HG03045 (cell line): ENCODE measurements at regions not wholly inside any gene's neighbourhood (a gene's known extent, or its start where the extent isn't known, plus 50 kb on each side); places are given as distances from the start of the nearest gene placed in this dataset.
"Not testable (repeated sequence)": the region's sequence is repeated elsewhere in the genome, so short reads cannot be mapped to it uniquely, and the experiment has no call there.

Experiments used
- ATAC-seq: cut with Tn5 transposase; IDR thresholded peaks from one replicate; pipeline ENCODE4 v1.9.1; 2021; ENCODE audit warnings: mild to moderate bottlenecking, moderate library complexity; ENCODE audit not compliant: unreplicated experiment

DNA sequence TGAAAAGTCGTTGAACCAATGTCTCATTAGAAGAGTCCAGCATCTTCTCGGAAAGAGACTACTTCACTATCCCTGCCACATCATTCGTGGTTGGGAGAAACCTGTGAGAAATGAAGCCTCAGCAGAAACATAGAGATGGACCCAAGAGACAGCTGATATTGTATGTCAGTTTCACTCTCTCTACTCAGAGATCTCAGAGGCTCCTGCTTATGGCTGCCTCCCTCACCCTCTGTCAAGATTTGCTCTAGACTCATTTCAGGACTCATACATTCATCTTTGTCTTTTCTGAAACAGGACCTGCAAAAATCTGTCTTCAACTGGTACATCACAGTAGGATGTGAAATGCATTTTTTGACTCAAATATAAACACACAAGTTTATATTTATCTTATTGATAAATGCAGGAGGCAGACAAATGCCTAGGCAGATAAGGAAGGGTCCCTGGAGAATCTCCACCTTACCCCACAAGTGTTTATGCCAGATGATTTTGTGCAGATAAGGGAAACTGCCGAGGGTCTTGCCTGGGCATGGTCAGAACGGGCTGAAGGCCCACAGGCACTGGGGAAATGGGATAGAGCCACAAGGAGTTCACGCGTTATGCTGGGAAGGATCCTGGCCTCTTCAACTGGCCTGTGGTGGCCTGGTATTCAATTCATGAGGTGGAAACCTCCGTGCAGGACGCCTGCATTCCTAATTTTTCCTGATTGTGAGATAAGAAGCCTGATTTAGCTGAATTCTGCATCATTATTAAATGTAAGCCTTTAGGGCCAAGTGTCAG is 1834.0 kb upstream of the PCDH20 start:
- ATAC-seq = no peak

DNA sequence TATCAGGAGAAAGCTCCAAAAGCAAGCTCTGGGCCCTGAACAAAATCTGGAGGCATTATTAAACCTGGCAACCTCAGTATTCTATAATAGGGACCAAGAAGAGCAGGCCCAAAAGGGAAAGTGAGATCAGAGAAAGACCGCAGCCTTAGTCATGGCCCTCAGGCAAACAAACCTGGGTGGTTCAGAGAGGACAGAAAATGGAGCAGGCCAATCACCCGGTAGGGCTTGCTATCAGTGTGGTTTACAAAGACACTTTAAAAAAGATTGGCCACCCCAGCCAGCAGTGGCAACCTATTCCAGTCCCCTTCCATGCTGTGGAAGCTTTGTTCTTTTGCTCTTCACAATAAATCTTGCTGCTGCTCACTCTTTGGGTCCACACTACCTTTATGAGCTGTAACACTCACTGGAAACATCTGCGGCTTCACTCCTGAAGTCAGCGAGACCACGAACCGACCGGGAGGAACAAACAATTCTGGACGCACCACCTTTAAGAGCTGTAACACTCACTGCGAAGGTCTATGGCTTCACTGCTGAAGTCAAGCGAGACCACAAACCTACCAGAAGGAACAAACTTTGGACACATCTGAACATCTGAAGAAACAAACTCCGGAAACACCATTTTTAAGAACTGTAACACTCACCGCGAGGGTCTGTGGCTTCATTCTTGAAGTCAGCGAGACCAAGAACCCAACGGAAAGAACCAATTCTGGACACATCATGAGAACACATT is 1821.2 kb upstream of the PCDH20 start:
- ATAC-seq = not testable (repeated sequence)

DNA sequence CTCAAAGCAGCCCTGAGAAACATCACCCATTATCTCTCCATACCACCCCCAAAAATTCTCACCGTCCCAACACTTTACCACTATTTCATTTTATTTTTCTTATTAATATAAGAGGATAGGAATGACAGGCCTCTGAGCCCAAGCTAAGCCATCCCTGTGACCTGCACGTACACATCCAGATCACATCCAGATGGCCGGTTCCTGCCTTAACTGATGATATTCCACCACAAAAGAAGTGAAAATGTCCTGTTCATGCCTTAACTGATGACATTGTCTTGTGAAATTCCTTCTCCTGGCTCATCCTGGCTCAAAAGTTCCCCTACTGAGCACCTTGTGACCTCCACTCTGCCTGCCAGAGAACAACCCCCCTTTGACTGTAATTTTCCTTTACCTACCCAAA is 1802.9 kb upstream of the PCDH20 start:
- ATAC-seq = not testable (repeated sequence)

DNA sequence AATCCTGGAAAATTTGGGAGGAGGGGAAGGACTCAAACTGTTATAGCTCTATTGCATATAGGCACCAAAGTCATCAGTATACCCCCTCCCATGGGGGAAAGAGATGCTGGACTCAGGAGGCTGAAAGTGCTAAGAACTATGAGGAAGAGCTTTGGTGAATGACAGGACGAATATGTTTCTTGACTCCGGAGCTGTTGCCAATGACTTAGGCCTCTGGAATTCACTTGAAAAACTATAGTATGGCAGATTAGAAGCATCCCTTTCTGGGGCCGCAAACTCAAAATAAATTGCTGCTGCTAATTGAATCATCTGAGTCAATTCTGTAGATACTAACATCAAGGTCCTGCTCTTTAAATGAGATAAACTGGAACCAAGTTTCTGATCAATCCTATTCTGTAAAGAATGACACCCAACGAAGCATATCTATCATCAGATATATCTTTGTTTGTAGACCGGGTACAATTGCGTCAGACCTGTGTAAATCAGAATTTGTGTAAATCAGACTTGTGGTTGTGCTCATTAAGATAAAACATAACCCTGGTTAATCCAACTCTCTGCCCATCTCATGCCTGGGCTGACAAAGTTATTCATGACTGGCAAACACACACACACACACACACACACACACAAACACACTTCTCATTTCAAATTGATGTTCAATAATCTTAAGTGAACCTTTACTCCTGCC is 1793.8 kb upstream of the PCDH20 start:
- no peak for ATAC-seq

DNA sequence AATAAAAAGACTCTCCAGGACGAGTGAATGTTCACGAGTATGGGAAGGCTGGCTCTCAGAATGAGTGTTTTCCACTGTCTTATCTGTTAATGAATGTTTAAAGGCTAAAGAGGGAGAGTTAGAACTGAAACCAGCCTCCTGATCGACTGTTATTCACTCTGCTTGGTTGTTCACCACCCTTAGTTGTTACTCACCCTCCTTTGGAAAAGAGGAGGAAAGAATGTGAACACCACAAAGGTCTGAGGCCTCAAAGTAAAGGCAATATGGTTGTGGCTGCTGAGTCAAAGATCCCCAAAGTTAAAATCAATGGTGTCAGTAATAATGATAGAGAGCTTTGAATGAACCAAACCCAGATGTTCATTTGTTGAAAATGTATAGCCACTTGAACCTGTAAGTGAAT is 1793.2 kb upstream of the PCDH20 start:
- no peak for ATAC-seq

DNA sequence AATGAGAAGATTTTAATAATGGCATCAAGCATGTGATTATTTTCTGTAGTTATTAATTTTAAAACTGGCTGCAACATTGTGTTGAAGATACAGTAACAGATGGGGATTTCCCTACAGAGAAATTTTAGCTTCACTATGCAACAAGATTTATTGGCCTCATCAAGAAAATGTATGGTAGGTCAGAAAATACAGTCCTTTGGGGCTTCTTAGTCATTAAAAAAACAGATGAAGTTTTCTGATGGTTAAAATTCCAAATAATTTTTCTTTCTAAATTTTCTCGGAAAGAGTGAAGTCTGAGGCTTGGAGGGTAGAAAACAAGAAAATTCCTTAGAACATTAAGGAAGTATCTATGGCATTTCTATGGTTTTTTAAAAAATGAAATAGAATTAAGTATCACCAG is 1790.8 kb upstream of the PCDH20 start:
- no peak for ATAC-seq

DNA sequence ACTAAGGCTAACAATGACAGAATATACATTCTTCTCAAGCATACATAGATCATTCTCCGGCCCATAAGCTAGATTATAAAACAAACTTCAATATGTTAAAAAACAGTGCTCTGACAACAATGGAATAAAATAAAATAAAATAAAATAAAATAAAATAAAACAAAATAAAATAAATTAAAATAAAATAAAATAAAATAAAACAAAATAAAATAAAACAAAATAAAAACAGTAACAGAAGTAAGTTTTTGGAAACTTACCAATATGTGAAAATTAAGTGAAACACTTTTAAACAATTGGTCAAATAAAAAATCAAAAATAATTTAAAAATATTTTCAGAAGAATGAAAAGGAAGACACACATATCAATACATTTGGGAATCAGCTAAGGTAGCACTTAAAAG is 1785.8 kb upstream of the PCDH20 start:
- no peak for ATAC-seq

DNA sequence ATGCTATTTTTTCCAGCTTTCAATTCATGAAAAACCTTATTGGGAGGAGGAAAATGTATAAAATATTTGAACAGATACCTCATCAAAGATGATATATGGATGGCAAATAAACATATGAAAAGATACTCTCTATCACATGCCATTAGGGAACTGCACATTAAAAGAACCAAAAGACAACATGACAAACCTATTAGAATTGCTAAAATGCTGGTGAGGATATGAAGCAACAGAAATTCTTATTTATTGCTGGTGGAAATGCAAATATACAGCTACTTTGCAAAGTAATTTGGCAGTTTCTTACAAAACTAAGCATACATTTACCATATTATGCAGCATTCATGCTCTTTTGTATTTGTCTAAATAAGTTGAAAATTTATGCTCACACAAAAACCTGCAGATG is 1783.9 kb upstream of the PCDH20 start:
- no peak for ATAC-seq

DNA sequence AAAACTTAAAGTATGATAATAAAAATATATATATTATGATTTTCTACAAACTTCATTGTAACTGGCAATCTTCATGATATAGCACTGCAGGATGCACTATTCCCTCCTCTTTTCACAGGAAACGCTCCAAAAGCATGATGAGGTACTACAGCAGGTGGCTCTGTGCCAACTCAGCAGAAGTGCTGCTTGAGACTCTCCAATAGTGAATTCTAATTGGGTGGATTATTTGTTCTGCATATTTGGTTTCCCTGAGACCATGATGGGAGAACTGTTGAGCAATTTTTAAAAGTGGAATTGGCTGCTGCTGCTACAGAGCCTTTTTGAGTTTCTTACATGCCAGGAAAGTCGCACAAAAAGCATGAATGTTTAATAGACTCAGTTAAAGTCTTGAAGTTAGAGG is 1782.4 kb upstream of the PCDH20 start:
- ATAC-seq = no peak

DNA sequence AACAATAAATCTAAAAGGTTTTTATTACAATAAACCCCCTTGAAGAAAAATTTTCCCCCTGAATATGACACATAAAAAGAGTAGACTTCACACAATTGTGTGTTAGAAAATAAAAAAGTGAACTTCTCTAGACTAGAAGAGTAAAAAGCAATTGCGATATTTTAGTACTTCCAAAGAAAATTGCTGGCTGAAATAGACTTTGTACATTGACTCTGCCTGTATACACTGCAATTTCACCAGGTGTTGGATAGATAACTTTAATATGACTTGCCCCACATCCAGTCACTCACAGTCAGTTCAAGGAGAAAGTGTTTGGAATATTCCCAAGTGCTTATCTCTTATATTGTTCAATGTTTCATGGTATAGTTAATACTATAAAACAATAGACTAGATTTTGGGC is 1780.1 kb upstream of the PCDH20 start:
- no peak for ATAC-seq

DNA sequence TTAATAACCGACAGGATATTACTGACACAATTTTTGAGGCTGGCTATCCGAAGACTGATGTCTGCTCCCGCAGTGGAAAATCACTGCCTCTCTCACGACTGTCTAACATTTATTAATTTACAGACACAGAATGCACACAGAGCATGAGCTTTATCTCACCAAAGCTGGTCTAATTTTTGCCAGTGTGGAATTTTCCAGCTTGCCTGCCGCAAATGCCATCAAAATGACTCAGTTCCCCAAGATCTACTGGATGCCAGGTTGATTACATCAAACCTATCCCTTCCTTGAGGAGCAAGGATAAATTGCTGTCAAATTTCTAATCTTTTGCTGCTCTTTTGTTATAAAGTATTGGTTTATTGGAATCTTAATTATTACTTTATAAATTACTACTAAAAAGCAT is 1775.1 kb upstream of the PCDH20 start:
- no peak for ATAC-seq

DNA sequence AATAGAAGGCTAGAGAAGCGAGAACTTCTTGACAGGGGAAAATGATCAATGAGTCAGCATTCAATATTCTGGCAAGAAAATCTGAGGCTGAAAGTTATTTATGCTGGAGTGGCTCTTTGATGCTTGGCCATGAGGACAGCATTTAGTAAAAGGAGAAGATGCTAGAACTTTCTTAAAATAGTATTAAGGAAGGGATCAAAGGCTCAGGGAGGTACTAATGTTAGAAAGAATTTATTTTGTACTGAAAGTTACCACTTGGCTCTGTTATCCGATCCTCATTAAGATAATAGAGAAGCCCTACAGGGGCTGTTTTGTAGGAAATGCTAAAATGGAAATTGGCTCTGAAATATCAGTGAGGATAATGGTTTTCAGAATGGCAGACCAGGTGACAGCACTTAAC is 1774.6 kb upstream of the PCDH20 start:
- no peak for ATAC-seq

DNA sequence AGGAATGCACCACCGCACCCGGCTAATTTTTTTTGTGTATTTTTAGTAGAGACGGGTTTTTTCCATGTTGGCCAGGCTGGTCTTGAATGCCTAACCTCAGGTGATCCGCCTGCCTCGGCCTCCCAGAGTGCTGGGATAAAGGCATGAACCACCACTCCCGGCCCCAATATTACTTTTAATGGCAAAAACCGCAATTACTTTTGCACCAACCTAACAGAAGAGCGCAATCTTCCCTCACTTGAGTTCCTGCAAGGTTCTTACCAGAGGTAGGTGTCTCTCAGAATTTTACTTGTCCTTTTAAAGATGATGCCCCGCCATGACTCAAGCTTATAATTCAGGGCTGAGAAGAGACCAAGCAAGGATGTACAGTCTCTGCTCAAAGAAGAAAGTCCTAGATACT is 1774.1 kb upstream of the PCDH20 start:
- no peak for ATAC-seq

DNA sequence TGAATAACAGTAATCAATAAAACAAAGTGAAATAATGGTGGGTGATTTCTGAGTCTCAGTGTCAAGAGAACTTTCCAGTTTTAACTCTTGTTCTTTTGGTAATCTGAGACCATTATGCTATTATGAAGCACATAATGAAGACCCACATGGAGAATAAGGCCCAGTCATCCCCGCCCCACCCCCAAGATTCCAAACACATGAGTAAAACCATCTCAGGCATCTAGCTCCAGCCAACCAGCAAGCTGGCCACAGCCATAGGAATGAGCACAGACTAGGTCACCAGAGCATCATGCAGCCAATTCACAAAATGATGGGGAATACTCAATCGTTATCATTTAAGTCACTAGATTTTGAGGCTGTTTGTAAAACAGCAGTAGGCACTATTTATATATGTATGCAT is 1769.0 kb upstream of the PCDH20 start:
- no peak for ATAC-seq

DNA sequence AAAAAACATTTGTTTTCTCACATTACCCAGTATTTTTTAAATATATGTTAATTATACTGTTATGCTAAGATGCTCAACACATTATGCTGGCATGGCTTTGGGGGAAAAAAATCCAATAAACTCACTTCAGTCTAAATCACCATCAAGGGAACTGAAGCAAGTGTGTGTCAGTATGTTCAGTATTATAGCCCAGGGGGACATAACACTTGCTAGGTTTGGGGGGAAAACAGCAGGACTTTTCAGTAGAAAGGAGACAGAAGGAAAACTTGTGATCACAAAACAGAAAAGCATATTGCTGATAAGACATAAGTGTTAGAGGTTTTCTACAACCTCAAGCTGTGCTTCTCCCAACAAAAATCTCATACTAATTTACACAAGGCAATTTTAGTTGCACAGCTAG is 1759.9 kb upstream of the PCDH20 start:
- no peak for ATAC-seq

DNA sequence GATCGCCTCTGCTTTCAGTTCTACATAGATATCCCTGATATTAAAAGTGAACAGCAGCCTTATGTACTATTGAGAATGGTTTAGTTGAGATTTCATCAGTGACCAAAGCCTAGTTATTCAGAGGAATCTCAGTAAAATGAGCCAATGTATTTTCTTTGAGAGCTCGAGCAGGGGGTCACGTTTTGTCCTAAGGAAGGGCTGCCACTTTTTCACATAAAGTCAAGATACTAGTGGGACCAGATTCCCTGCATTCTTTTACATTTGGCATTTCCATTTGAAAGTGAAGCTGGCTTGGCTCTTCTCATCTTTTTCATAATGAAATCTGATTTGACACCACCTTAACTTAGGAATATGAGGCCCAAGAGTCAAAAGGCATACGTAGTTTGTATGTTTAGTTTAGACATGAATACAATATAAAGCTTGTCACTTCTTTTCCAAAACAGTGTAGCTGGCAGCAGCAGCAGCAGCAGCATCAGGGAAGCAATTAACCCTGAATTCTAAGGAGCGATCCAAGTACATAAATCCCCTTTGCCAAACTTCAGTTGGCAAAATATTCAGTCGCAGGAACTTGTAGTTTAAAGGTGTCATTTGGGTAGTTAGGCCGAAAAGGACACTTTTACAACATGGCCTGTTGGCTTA is 1752.2 kb upstream of the PCDH20 start:
- ATAC-seq = no peak

DNA sequence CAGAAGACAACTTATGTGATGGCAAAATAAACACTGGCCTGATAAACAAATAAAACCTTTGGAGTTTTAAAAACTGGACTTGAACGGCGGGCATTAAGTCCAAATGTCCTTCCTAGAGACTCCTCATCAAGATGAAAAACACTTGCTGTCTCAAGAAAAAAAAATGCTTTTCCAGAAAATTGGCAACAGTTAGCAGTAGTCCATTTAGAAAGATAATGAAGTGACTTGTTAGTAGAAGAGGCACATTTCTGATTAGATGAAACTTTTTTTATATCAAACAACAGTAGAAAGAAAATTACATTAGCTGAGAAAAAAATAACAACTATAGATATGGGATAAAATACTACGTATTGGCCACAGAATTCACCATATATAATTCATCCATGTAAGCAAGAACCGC is 1750.7 kb upstream of the PCDH20 start:
- ATAC-seq = no peak

DNA sequence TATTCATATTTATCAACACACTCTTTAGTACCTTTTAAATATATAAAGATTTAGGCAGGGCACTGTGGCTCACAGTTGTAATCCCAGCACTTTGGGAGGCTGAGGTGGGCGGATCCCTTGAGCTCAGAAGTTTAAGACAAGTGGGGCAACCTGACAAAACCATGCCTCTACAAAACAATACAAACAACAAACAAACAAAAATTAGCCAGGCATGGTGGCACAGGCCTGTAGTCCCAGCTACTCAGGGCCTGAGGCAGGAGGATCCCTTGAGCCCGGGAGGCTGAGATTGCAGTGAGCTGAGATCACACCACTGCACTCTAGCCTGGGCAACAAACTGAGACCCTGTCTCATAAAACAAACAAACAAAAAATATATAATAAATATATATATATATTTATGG is 1748.3 kb upstream of the PCDH20 start:
- ATAC-seq = no peak

DNA sequence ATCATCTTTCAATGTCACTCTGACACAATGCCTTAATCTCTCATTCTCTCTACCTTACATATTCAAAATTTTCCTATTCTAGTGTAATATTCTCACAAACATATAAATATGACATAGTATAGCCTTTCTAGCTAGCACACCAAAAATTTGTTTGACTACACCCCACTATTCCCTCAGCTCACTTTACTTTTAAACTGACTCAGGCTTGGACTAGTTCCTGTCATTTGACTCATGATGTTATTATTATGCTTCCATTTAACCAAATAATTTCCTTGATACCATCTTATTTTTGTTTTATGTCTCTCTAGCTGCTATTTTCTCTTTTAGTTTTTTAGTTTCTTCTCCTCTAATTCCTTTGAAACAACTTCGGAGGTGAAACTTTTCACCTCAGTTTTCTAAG is 1745.6 kb upstream of the PCDH20 start:
- no peak for ATAC-seq

DNA sequence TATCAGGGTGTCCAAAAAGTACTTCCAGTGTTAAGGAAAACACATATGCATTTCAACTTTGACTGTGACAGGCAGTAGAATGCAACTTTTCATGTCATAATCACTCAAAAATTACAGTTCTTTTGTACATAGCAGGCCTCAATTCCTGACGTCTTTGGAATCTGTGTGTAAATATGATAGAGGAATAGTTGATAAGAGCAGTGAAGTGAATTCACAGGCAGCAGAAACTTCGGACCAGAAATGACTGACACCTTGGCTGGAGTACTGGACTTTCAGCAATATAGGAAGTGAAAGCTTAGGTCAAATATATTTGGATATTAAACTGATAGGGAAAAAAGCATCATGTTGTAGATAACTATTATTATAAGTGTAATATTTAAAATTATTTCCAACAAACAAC is 1741.2 kb upstream of the PCDH20 start:
- ATAC-seq = no peak

DNA sequence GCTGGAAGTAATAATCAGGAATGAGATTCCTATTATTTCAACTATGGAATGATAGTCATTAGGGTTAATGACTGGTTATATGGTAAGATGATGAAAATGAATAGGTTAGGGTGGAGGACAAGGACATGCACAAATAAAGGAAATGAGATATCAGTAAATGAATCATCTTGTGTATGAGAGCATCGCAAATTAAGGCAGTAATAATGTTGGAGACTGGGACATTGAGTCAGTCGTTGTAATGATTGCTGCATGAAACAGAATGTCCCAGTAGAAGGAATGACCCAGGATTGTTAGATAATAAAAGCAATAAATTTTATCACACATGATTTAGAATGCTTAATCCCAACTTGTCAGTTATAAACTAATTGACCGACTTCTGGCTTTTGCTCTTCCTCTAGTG is 1733.7 kb upstream of the PCDH20 start:
- ATAC-seq = no peak

DNA sequence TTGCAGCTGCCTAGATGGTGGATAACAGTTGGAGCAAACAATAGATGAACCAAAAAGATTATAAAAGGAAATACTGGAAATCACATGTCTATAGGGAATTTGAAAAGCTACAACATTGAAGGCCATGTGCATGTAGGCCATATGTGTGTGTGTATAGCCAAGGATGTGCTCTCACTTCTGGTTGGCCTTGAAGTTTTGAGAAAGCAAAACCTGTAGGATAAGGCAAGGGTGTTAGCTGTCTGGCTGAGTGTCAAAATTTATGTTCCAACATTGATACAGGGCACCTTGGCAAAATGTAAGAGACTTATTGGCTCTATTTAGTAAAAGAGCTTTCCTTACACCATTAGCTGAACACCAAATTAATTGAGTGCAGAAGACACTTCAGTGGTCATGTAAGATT is 1723.6 kb upstream of the PCDH20 start:
- ATAC-seq = no peak
